Kidney (tissue), 13 donors: ENCODE measurements at regions not wholly inside any gene's neighbourhood (a gene's known extent, or its start where the extent isn't known, plus 50 kb on each side); places are given as distances from the start of the nearest gene placed in this dataset.

ENCODE experiments used
- DNase-seq, 5 donors: peaks; one replicate each; pipeline ENCODE4 v3.0.0-alpha.2; 2013 to 2020
- FAIRE-seq: peaks from 2 replicates; lab custom pipeline; 2012; peaks lifted over from hg19 to GRCh38; lab: Jason Lieb, UNC
- H3K27ac ChIP-seq, 2 donors: one replicate each; pipeline ENCODE4 v1.7.0; 2013; ENCODE audit warnings: low read depth in 2 of 2, low read length in 2 of 2, inconsistent platforms in 1 of 2
- H3K27me3 ChIP-seq: one replicate; pipeline ENCODE4 v1.7.1; 2013; ENCODE audit warnings: low read length, inconsistent platforms; ENCODE audit not compliant: control insufficient read depth, insufficient read depth
- H3K36me3 ChIP-seq, 3 donors: one replicate each; pipeline versions ENCODE4 v1.7.0 to v1.7.1; 2013; ENCODE audit warnings: low read length in 3 of 3, control low read depth in 1 of 3, inconsistent platforms in 1 of 3; ENCODE audit not compliant: insufficient read depth in 3 of 3, control insufficient read depth in 2 of 3
- H3K4me1 ChIP-seq, 3 donors: one replicate each; pipeline versions ENCODE4 v1.7.0 to v1.7.1; 2013; ENCODE audit warnings: low read length in 3 of 3, inconsistent platforms in 1 of 3, low read depth in 1 of 3; ENCODE audit not compliant: control insufficient read depth in 2 of 3, insufficient read depth in 2 of 3
- H3K4me3 ChIP-seq, 3 donors: one replicate each; pipeline versions ENCODE4 v1.7.0 to v1.8.1; 2013; ENCODE audit warnings: low read length in 3 of 3, control low read depth in 1 of 3, inconsistent platforms in 1 of 3
- H3K9ac ChIP-seq, 3 donors: one replicate each; pipeline versions ENCODE4 v1.7.0 to v1.7.1; 2013; ENCODE audit warnings: low read length in 3 of 3, control low read depth in 1 of 3, inconsistent platforms in 1 of 3
- H3K9me3 ChIP-seq, 3 donors: one replicate each; pipeline versions ENCODE4 v1.7.0 to v1.7.1; 2013; ENCODE audit warnings: low read length in 3 of 3, control low read depth in 1 of 3, inconsistent platforms in 1 of 3; ENCODE audit not compliant: control insufficient read depth in 2 of 3, insufficient read depth in 1 of 3
- intact Hi-C: fragments of 100-400 bp; cut with DNase I; formaldehyde crosslinking; loops from one replicate; pipeline ENCODE4 v1.11.1; 2022
- TF ChIP-seq, protein P1 (sequence below): IDR thresholded peaks from 3 replicates; pipeline ENCODE4 v1.5.1; 2012; ENCODE audit warnings: mild to moderate bottlenecking, moderate library complexity, borderline replicate concordance; ENCODE audit not compliant: insufficient read depth; ENCODE audit errors: extremely low read depth
- donor health status: control.
- donor health status: control.
- donor health status: control.
- donor health status: control.
- donor health status: control.
- donor health status: DM: yes; HTN: yes; CAD: no.
- donor health status: Normal renal cell carcinoma (clear cell type).

DNA sequence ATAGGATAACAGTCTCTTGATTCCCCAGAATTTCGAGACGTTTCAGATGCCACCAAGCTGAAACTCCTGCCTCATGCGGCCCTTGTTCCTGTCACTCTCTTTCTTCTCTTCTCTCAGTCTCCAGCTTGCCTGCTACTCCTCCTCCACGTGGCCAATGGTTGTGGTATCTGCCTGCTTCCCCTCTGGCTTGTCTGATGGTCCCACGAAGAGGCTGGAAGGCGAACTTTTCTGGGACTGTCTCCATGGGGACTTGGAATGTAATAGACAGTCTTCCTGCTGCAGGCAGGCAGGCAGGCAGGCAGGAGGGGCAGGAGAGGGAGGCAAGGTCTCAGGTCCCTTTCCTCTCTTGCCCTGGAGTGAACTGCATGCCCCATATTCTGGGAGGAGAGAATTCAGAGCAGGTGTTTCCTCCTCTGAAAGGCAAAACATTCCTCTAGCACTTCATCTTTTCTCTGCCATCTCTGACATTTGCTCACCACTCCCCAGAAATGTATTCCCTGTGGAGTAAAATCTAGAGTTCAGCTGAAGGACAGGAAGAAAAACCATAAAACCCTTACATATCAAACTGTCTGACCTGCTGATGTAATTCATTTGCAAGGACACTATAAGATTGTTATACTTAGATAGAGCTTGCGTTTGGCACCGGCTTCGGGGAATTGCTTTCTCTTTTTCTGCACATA, 64.1 kb upstream of the GNG12 start:
- Histone ChIP-seq H3K4me3 (no peak overlapping the region), H3K9ac (no peak overlapping the region), H3K27me3 (no peaks in the 10 kb centered on the region), H3K27ac (no peak overlapping the region), H3K36me3 (no peaks in the 10 kb centered on the region), H3K4me1 (no peaks in the 10 kb centered on the region), H3K9me3 (no peaks in the 10 kb centered on the region)
- TF ChIP-seq, protein P1, sequence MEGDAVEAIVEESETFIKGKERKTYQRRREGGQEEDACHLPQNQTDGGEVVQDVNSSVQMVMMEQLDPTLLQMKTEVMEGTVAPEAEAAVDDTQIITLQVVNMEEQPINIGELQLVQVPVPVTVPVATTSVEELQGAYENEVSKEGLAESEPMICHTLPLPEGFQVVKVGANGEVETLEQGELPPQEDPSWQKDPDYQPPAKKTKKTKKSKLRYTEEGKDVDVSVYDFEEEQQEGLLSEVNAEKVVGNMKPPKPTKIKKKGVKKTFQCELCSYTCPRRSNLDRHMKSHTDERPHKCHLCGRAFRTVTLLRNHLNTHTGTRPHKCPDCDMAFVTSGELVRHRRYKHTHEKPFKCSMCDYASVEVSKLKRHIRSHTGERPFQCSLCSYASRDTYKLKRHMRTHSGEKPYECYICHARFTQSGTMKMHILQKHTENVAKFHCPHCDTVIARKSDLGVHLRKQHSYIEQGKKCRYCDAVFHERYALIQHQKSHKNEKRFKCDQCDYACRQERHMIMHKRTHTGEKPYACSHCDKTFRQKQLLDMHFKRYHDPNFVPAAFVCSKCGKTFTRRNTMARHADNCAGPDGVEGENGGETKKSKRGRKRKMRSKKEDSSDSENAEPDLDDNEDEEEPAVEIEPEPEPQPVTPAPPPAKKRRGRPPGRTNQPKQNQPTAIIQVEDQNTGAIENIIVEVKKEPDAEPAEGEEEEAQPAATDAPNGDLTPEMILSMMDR = no peak
- peak in 2 of 5 donors; percentile 30 to 60 for DNase-seq
- intact Hi-C loops = no loop called here
- FAIRE-seq = no peak

- H3K9ac ChIP-seq = no peak overlapping the region
- no peaks in the 10 kb centered on the region for H3K9me3 ChIP-seq
- H3K27me3 ChIP-seq = no peaks in the 10 kb centered on the region
- no peak overlapping the region for H3K4me3 ChIP-seq
- FAIRE-seq (no peak), DNase-seq (no peak)
- TF ChIP-seq, protein P1 = no peak
- H3K4me1 ChIP-seq = no peaks in the 10 kb centered on the region
- no peaks in the 10 kb centered on the region for H3K36me3 ChIP-seq
- intact Hi-C loops = no loop called here
- no peak overlapping the region for H3K27ac ChIP-seq
Measured at GRCh38 chr1:67896826-67897225, 63.6 kb upstream of the GNG12 start.

GRCh38 chr1:67894981-67895735, 61.9 kb upstream of the GNG12 start:
- Histone ChIP-seq H3K4me1 (no peaks in the 10 kb centered on the region), H3K9ac (no peak overlapping the region), H3K36me3 (no peaks in the 10 kb centered on the region), H3K27me3 (no peaks in the 10 kb centered on the region), H3K9me3 (no peaks in the 10 kb centered on the region), H3K27ac (no peak overlapping the region), H3K4me3 (no peak overlapping the region)
- intact Hi-C loops = no loop called here
- DNase-seq = no peak
- no peak for FAIRE-seq
- TF ChIP-seq, protein P1 = no peak
